HepG2 (cell line): ENCODE measurements at regions not wholly inside any gene's neighbourhood (a gene's known extent, or its start where the extent isn't known, plus 50 kb on each side); places are given as distances from the start of the nearest gene placed in this dataset.
A peak's percentile ranks its signal among the peaks of the same experiment; 100 is the strongest.
"Not testable (repeated sequence)": the region's sequence is repeated elsewhere in the genome, so short reads cannot be mapped to it uniquely, and the experiment has no call there.

ENCODE experiments used
- ATAC-seq: fragments of 200-7000 bp; cut with Tn5 transposase; 3 replicates; pipeline ENCODE4 v1.9.1; 2020; ENCODE audit warnings: mild to moderate bottlenecking, moderate library complexity
- BruUV-seq: library from RNA; stranded (reverse); fragments of 400-500 nt; replicated peaks from 2 replicates; lab custom pipeline; 2021; lab: Mats Ljungman, UMichigan
- CTCF ChIA-PET: fragments of 300-600 bp; formaldehyde crosslinking; extraction: SDS; loops from one replicate; lab custom pipeline; 2021; ENCODE audit warnings: low total read pairs, inconsistent platforms, low intra/inter-chr PET ratio; lab: Yijun Ruan, JAX
- POLR2A ChIA-PET: fragments of 350-600 bp; sonication (Branson Sonifier 250); formaldehyde crosslinking; loops from one replicate; lab custom pipeline; 2020; ENCODE audit warnings: antibody characterized with exemption, inconsistent platforms; lab: Yijun Ruan, JAX
- DNase-seq: peaks from one replicate; pipeline ENCODE4 v3.0.0-alpha.2; 2015; ENCODE audit warnings: low spot score
- FAIRE-seq: peaks from 3 replicates; lab custom pipeline; 2011; peaks lifted over from hg19 to GRCh38; lab: Jason Lieb, UNC
- H2AFZ ChIP-seq: one replicate; pipeline ENCODE4 v1.6.1; 2011; ENCODE audit warnings: low read length, inconsistent platforms
- H3K27ac ChIP-seq: fragments of 300-600 bp; 3 replicates; pipeline ENCODE4 v1.8.0; 2011; ENCODE audit warnings: mixed run types, mild to moderate bottlenecking, mixed read lengths, low read length, inconsistent platforms; ENCODE audit not compliant: insufficient read depth; ENCODE audit errors: extremely low read length
- H3K27me3 ChIP-seq, 2 experiments: fragments of 200-600 bp in 1 of 2; 2 replicates in 1 of 2; 3 replicates in 1 of 2; pipeline versions ENCODE4 v1.6.0 to v1.8.0; 2011; ENCODE audit warnings: low read length in 2 of 2, mild to moderate bottlenecking in 2 of 2, moderate library complexity in 2 of 2, inconsistent platforms in 1 of 2; ENCODE audit not compliant: insufficient read depth in 2 of 2, control insufficient read depth in 1 of 2
- H3K36me3 ChIP-seq, 2 experiments: fragments of 200-600 bp in 1 of 2; replicated peaks in 1 of 2; 2 replicates in 1 of 2; 3 replicates in 1 of 2; pipeline versions ENCODE4 v1.5.1 to v1.8.0; 2011; ENCODE audit warnings: low read length in 2 of 2, inconsistent platforms in 1 of 2; ENCODE audit not compliant: insufficient read depth in 2 of 2, control insufficient read depth in 1 of 2
- H3K4me1 ChIP-seq: 2 replicates; pipeline ENCODE4 v1.5.1; 2012; ENCODE audit warnings: low read length, inconsistent platforms; ENCODE audit not compliant: insufficient read depth
- H3K4me2 ChIP-seq: 2 replicates; pipeline ENCODE4 v1.6.0; 2011; ENCODE audit warnings: low read depth, low read length, inconsistent platforms
- H3K4me3 ChIP-seq, 3 experiments: fragments of 200-600 bp in 1 of 3; sonication (generic), shearing (Covaris generic) in 1 of 3; replicated peaks in 1 of 3; 2 replicates each; pipeline ENCODE4 v1.5.1; 2011 to 2016; ENCODE audit warnings: low read length in 3 of 3, inconsistent platforms in 2 of 3, low read depth in 2 of 3, mild to moderate bottlenecking in 2 of 3, control low read depth in 1 of 3, mixed read lengths in 1 of 3; ENCODE audit not compliant: insufficient read depth in 1 of 3
- H3K79me2 ChIP-seq: one replicate; pipeline ENCODE4 v1.6.1; 2011; ENCODE audit warnings: low read length, inconsistent platforms; ENCODE audit not compliant: insufficient read depth
- H3K9ac ChIP-seq: 2 replicates; pipeline ENCODE4 v1.6.0; 2011; ENCODE audit warnings: mild to moderate bottlenecking, low read depth, low read length, inconsistent platforms; ENCODE audit not compliant: insufficient read depth
- H3K9me3 ChIP-seq: 2 replicates; pipeline ENCODE4 v1.5.1; 2012; ENCODE audit warnings: mild to moderate bottlenecking, low read length
- H4K20me1 ChIP-seq: 2 replicates; pipeline ENCODE4 v1.6.0; 2011; ENCODE audit warnings: inconsistent platforms, mild to moderate bottlenecking, low read length, moderate library complexity; ENCODE audit not compliant: insufficient read depth
- ATF7 ChIP-seq, 2 experiments: fragments of 450-650 bp in 1 of 2; sonication (generic) in 1 of 2; formaldehyde crosslinking in 1 of 2; IDR thresholded peaks; 2 replicates each; pipeline versions ENCODE4 v1.4.0 to v1.6.1; 2016 to 2020; ENCODE audit warnings: antibody characterized with exemption in 1 of 2, mild to moderate bottlenecking in 1 of 2, missing genetic modification reagents in 1 of 2
- WGBS: methylation state at CpG from one replicate; pipeline ENCODE4 v1.1.6; 2017; ENCODE audit warnings: low lambda C conversion rate; 5-methylcytosine and 5-hydroxymethylcytosine counted together
- in situ Hi-C: cut with HindIII; loops from 2 replicates; pipeline ENCODE4 v1.10.0; 2017; ENCODE audit warnings: low pct_unique_long_range_greater_than_20kb; ENCODE audit not compliant: extremely low pct_ligation_motif_present
- intact Hi-C: fragments of 100-400 bp; cut with micrococcal nuclease; formaldehyde crosslinking; loops from one replicate; pipeline ENCODE4 v1.10.0; 2022; ENCODE audit not compliant: unreplicated experiment

- H3K27me3 ChIP-seq; ATAC-seq; BruUV-seq; DNase-seq; H4K20me1 ChIP-seq; H2AFZ ChIP-seq; POLR2A ChIA-PET; H3K4me2 ChIP-seq; TF ChIP-seq ATF7 (CRISPR knock-in tag; IDR thresholded peaks at IDR 0.05): not testable (repeated sequence)
- H3K9me3 ChIP-seq, result peaks cover 80% of the 10 kb centered on the region
- TF ChIP-seq ATF7 (IDR thresholded peaks at IDR 0.05), result 0 out of 2 replicates have a peak, but pooled peaks have one; percentile 6
- TF ChIP-seq, all 625 proteins: peak for 1; not testable (repeated sequence) for 624
- H3K36me3 ChIP-seq, in situ Hi-C loops, H3K9ac ChIP-seq, H3K4me3 ChIP-seq, H3K79me2 ChIP-seq, intact Hi-C loops, FAIRE-seq, CTCF ChIA-PET, H3K27ac ChIP-seq, H3K4me1 ChIP-seq: not testable (repeated sequence)
- 4% methylated on average over 2 of the region's 2 CpGs for WGBS
Measured at GRCh38 chr21:10332935-10333334, 188.4 kb upstream of the TPTE start.

GRCh38 chr21:10334391-10334790 is 187.0 kb upstream of the TPTE start:
- in situ Hi-C loops, DNase-seq, CTCF ChIA-PET, H3K4me3 ChIP-seq, ATAC-seq, H3K36me3 ChIP-seq, H4K20me1 ChIP-seq, intact Hi-C loops, POLR2A ChIA-PET, BruUV-seq, H3K27ac ChIP-seq, FAIRE-seq, H3K9ac ChIP-seq, H3K79me2 ChIP-seq, H3K27me3 ChIP-seq, H2AFZ ChIP-seq, H3K4me2 ChIP-seq, H3K4me1 ChIP-seq: not testable (repeated sequence)
- 31% methylated on average over 6 of the region's 6 CpGs for WGBS
- peaks cover 79% of the 10 kb centered on the region for H3K9me3 ChIP-seq

DNA sequence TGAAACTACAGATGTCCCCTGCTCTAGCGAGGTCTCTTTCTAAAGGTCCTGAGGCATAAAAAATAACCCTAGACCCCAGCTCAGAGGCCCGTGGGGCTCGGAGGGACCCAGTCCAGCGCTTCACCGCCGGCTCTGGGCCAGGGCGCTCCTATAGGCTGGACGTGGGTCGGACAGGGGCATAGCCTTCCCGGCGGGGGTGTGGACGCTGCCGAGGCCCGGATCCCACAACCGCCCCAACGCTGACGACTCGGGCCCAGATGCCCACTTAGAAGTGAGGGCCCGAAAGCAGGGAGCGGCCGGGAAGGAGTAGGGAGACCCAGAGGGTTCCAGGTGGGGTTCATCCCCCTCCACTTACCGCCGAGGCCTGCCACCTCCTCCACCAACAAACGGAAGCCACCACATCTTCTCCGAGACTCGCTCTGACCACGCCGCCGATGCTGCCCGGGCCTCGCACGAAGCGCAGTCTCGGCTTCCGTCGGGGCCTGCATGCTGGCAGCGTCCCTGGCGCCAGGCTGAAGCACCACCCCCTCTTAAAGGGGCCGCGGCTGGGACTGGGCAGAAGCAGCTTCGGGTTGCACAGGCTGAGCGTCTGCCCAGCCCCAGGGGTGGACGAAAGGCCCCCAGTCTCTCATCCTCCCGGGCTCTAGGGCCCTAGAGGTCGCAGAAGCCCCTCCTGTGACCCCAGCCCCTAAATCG is 179.0 kb upstream of the TPTE start:
- H3K79me2 ChIP-seq, H3K4me1 ChIP-seq, BruUV-seq, H3K27ac ChIP-seq, H3K9ac ChIP-seq, H3K27me3 ChIP-seq, H3K4me3 ChIP-seq, intact Hi-C loops, in situ Hi-C loops, H3K4me2 ChIP-seq, H3K36me3 ChIP-seq, CTCF ChIA-PET, FAIRE-seq, DNase-seq, H4K20me1 ChIP-seq, POLR2A ChIA-PET, H2AFZ ChIP-seq: not testable (repeated sequence)
- 50% methylated on average over 23 of the region's 46 CpGs for WGBS
- H3K9me3 ChIP-seq, result peaks cover 85% of the 10 kb centered on the region
- peak; percentile 49 for ATAC-seq

DNA sequence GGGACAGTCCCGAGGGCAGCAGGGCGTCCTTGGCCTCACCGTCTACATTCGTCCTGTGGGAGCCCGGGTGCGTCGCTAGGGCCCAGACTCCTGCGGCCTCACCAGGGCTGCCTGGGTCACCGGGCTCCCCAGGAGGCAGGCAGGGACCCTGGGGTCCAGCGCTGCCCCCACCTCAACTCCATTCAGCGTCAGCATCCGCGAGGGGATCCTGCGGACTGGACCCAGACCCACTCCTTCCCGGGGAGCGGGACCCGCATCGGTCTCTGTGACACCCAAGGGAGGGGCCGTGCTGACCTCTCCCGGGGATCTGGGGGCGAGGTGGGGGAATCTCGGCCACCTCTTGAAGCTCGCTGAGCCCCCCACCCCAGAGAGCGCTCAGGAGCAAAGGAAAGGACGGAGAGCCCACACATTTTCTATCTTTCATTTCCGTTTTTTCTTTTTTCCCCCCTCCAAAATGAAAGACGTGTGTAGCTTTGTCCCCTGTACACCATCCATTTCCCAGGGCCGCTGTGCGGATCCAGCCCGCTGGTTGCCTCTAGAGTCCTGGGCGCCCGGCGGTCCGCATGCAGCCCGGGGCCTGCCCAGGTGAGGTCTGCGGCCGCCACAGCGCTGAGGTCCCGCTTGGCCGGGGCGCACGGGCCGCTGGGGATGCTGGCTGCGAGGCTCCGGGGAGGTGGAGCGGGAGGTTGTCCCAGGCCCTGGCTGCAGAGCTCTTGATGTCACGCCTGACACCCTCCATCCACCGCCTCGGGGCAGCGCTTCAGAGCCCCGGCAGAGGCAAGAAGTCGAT is 178.0 kb upstream of the TPTE start:
- intact Hi-C loops, H3K27ac ChIP-seq, H2AFZ ChIP-seq, H3K79me2 ChIP-seq, CTCF ChIA-PET, H4K20me1 ChIP-seq, H3K4me2 ChIP-seq, BruUV-seq, in situ Hi-C loops, H3K9ac ChIP-seq, H3K36me3 ChIP-seq, H3K4me3 ChIP-seq, POLR2A ChIA-PET, H3K27me3 ChIP-seq, H3K4me1 ChIP-seq, FAIRE-seq, DNase-seq: not testable (repeated sequence)
- 57% methylated on average over 48 of the region's 52 CpGs for WGBS
- 0 out of 3 replicates have a peak, but pooled peaks have one; percentile 8 for ATAC-seq
- peaks cover 85% of the 10 kb centered on the region for H3K9me3 ChIP-seq
